Calu3 (cell line): ENCODE measurements at regions not wholly inside any gene's neighbourhood (a gene's known extent, or its start where the extent isn't known, plus 50 kb on each side); places are given as distances from the start of the nearest gene placed in this dataset.

Experiments used
- BruUV-seq: library from RNA; stranded (reverse); fragments of 400-500 nt; replicated peaks from 2 replicates; lab custom pipeline; 2021; lab: Mats Ljungman, UMichigan
- CTCF ChIA-PET: fragments of 300-600 bp; sonication (Branson Sonifier 250); formaldehyde crosslinking; loops from one replicate; lab custom pipeline; 2022; ENCODE audit warnings: antibody characterized with exemption; lab: Charles Lee
- DNase-seq: peaks from one replicate; pipeline ENCODE4 v3.0.0; 2022
- H3K27ac Mint-ChIP-seq: one replicate; pipeline ENCODE4 v1.8.0; 2022; ENCODE audit warnings: mixed read lengths; ENCODE audit not compliant: unreplicated experiment
- H3K27me3 Mint-ChIP-seq: one replicate; pipeline ENCODE4 v1.8.0; 2022; ENCODE audit warnings: mixed read lengths; ENCODE audit not compliant: unreplicated experiment
- H3K36me3 Mint-ChIP-seq: one replicate; pipeline ENCODE4 v1.8.0; 2022; ENCODE audit warnings: mild to moderate bottlenecking, moderate library complexity, mixed read lengths; ENCODE audit not compliant: insufficient read depth, unreplicated experiment
- H3K4me1 Mint-ChIP-seq: one replicate; pipeline ENCODE4 v1.8.0; 2022; ENCODE audit warnings: mild to moderate bottlenecking, low read depth, mixed read lengths; ENCODE audit not compliant: unreplicated experiment
- H3K4me3 Mint-ChIP-seq: one replicate; pipeline ENCODE4 v1.8.0; 2022; ENCODE audit warnings: mild to moderate bottlenecking, low read depth, moderate library complexity, mixed read lengths; ENCODE audit not compliant: unreplicated experiment
- H3K9me3 Mint-ChIP-seq: one replicate; pipeline ENCODE4 v1.8.0; 2022; ENCODE audit warnings: low read depth, mixed read lengths; ENCODE audit not compliant: unreplicated experiment
- CTCF ChIP-seq: fragments of 200-600 bp; IDR thresholded peaks from one replicate; pipeline ENCODE4 v1.8.0; 2022; ENCODE audit warnings: antibody characterized with exemption; ENCODE audit not compliant: unreplicated experiment
- intact Hi-C: fragments of 100-400 bp; cut with micrococcal nuclease; formaldehyde crosslinking; loops from one replicate; pipeline ENCODE4 v1.10.0; 2022; ENCODE audit not compliant: unreplicated experiment

GRCh38 chr21:14712121-14712715 is 166.1 kb upstream of the SAMSN1 start:
- Mint-ChIP-seq H3K4me1 (no peaks in the 10 kb centered on the region), H3K27me3 (no peaks in the 10 kb centered on the region), H3K9me3 (no peaks in the 10 kb centered on the region), H3K27ac (no peak overlapping the region), H3K4me3 (no peak overlapping the region), H3K36me3 (no peaks in the 10 kb centered on the region)
- TF ChIP-seq CTCF = no peak
- CTCF ChIA-PET = no interaction called here
- no TSS peak for BruUV-seq
- no peak for DNase-seq
- intact Hi-C loops = loop anchor here (10.0 kb wide), 1 partner anchor 77 kb away; no protein-coding TSS in a partner anchor

GRCh38 chr21:14711287-14711686 is 165.2 kb upstream of the SAMSN1 start:
- BruUV-seq = no TSS peak
- Mint-ChIP-seq H3K9me3 (no peaks in the 10 kb centered on the region), H3K36me3 (no peaks in the 10 kb centered on the region), H3K27ac (no peak overlapping the region), H3K4me3 (no peak overlapping the region), H3K27me3 (no peaks in the 10 kb centered on the region), H3K4me1 (no peaks in the 10 kb centered on the region)
- TF ChIP-seq CTCF = no peak
- intact Hi-C loops = loop anchor here (10.0 kb wide), 1 partner anchor 76 kb away; no protein-coding TSS in a partner anchor
- CTCF ChIA-PET = no interaction called here
- DNase-seq = no peak

- Mint-ChIP-seq H3K27me3 (no peaks in the 10 kb centered on the region), H3K9me3 (no peaks in the 10 kb centered on the region), H3K4me1 (no peaks in the 10 kb centered on the region), H3K27ac (no peak overlapping the region), H3K4me3 (no peak overlapping the region), H3K36me3 (no peaks in the 10 kb centered on the region)
- CTCF ChIA-PET = interaction anchor here (0.6 kb wide), 1 partner anchor 213 kb away, joined by 3 read pairs; no protein-coding TSS in a partner anchor
- intact Hi-C loops = no loop called here
- TF ChIP-seq CTCF = no peak
- no TSS peak for BruUV-seq
- no peak for DNase-seq
Observed at GRCh38 chr21:14707511-14708020, 161.5 kb upstream of the SAMSN1 start.

GRCh38 chr21:14706712-14707510 is 160.8 kb upstream of the SAMSN1 start:
- H3K27me3 Mint-ChIP-seq = no peaks in the 10 kb centered on the region
- H3K27ac Mint-ChIP-seq = no peak overlapping the region
- no peaks in the 10 kb centered on the region for H3K36me3 Mint-ChIP-seq
- no peaks in the 10 kb centered on the region for H3K9me3 Mint-ChIP-seq
- intact Hi-C loops = no loop called here
- no peak overlapping the region for H3K4me3 Mint-ChIP-seq
- CTCF ChIA-PET = interaction anchor here (0.6 kb wide), 1 partner anchor 212 kb away, joined by 3 read pairs; no protein-coding TSS in a partner anchor
- H3K4me1 Mint-ChIP-seq = no peaks in the 10 kb centered on the region
- no TSS peak for BruUV-seq
- no peak for DNase-seq
- no peak for TF ChIP-seq CTCF
